ENCODE measurements at regions not wholly inside any gene's neighbourhood (a gene's known extent, or its start where the extent isn't known, plus 50 kb on each side); places are given as distances from the start of the nearest gene placed in this dataset.

- H3K27ac ChIP-seq (ENCODE audit: low read depth, low read length, poor library complexity, severe bottlenecking), result no peak overlapping the region
- intact Hi-C loops (cut with micrococcal nuclease; ENCODE audit: unreplicated experiment), result no loop called here
- H3K9me3 ChIP-seq (ENCODE audit: low read depth, low read length, poor library complexity, severe bottlenecking), result no peaks in the 10 kb centered on the region
- H3K4me1 ChIP-seq (ENCODE audit: insufficient read depth, low read length, poor library complexity, severe bottlenecking), result no peaks in the 10 kb centered on the region
- CTCF ChIA-PET, result no interaction called here
- no peaks in the 10 kb centered on the region for H3K27me3 ChIP-seq (replicated peaks; ENCODE audit: insufficient read depth, low read depth, low read length, poor library complexity)
- no peak overlapping the region for H3K4me3 ChIP-seq (ENCODE audit: low read depth, low read length, poor library complexity, severe bottlenecking)
- no peaks in the 10 kb centered on the region for H3K36me3 ChIP-seq (ENCODE audit: insufficient read depth, low read length, poor library complexity, severe bottlenecking)
- no TSS peak for BruUV-seq (replicated peaks)
- no peak for DNase-seq (ENCODE audit: low spot score)
- TF ChIP-seq EZH2 (IDR thresholded peaks at IDR 0.05; ENCODE audit: borderline replicate concordance, low read depth, low read length, poor library complexity, severe bottlenecking), result no peak
- TF ChIP-seq CTCF (conservative IDR thresholded peaks at IDR 0.05; ENCODE audit: low read depth, low read length), result no peak
- POLR2A ChIA-PET (ENCODE audit: low non-redundant PET), result no interaction called here
These were observed 508.8 kb upstream of the AGA start for GRCh38 chr4:177951026-177951425.

- no peak for TF ChIP-seq EZH2 (IDR thresholded peaks at IDR 0.05; ENCODE audit: borderline replicate concordance, low read depth, low read length, poor library complexity, severe bottlenecking)
- TF ChIP-seq CTCF (conservative IDR thresholded peaks at IDR 0.05; ENCODE audit: low read depth, low read length), result no peak
- no peak overlapping the region for H3K27ac ChIP-seq (ENCODE audit: low read depth, low read length, poor library complexity, severe bottlenecking)
- H3K36me3 ChIP-seq (ENCODE audit: insufficient read depth, low read length, poor library complexity, severe bottlenecking), result no peaks in the 10 kb centered on the region
- intact Hi-C loops (cut with micrococcal nuclease; ENCODE audit: unreplicated experiment), result no loop called here
- no peaks in the 10 kb centered on the region for H3K27me3 ChIP-seq (replicated peaks; ENCODE audit: insufficient read depth, low read depth, low read length, poor library complexity)
- no peak overlapping the region for H3K4me3 ChIP-seq (ENCODE audit: low read depth, low read length, poor library complexity, severe bottlenecking)
- CTCF ChIA-PET, result no interaction called here
- no peak for DNase-seq (ENCODE audit: low spot score)
- no peaks in the 10 kb centered on the region for H3K4me1 ChIP-seq (ENCODE audit: insufficient read depth, low read length, poor library complexity, severe bottlenecking)
- H3K9me3 ChIP-seq (ENCODE audit: low read depth, low read length, poor library complexity, severe bottlenecking), result no peaks in the 10 kb centered on the region
- POLR2A ChIA-PET (ENCODE audit: low non-redundant PET), result no interaction called here
- BruUV-seq (replicated peaks), result no TSS peak
These were observed 510.5 kb upstream of the AGA start for GRCh38 chr4:177952723-177953122.

GRCh38 chr4:177957596-177958360 is 515.5 kb upstream of the AGA start:
- Histone ChIP-seq H3K9me3 (ENCODE audit: low read depth, low read length, poor library complexity, severe bottlenecking) (no peaks in the 10 kb centered on the region), H3K27ac (ENCODE audit: low read depth, low read length, poor library complexity, severe bottlenecking) (no peak overlapping the region), H3K4me3 (ENCODE audit: low read depth, low read length, poor library complexity, severe bottlenecking) (no peak overlapping the region), H3K36me3 (ENCODE audit: insufficient read depth, low read length, poor library complexity, severe bottlenecking) (no peaks in the 10 kb centered on the region), H3K27me3 (replicated peaks; ENCODE audit: insufficient read depth, low read depth, low read length, poor library complexity) (no peaks in the 10 kb centered on the region), H3K4me1 (ENCODE audit: insufficient read depth, low read length, poor library complexity, severe bottlenecking) (no peaks in the 10 kb centered on the region)
- no peak for TF ChIP-seq EZH2 (IDR thresholded peaks at IDR 0.05; ENCODE audit: borderline replicate concordance, low read depth, low read length, poor library complexity, severe bottlenecking)
- TF ChIP-seq CTCF (conservative IDR thresholded peaks at IDR 0.05; ENCODE audit: low read depth, low read length), result no peak
- intact Hi-C loops (cut with micrococcal nuclease; ENCODE audit: unreplicated experiment), result no loop called here
- BruUV-seq (replicated peaks), result no TSS peak
- ChIA-PET CTCF (no interaction called here), POLR2A (ENCODE audit: low non-redundant PET) (no interaction called here)
- DNase-seq (ENCODE audit: low spot score), result no peak
